IMR-90 (cell line): ENCODE measurements at regions not wholly inside any gene's neighbourhood (a gene's known extent, or its start where the extent isn't known, plus 50 kb on each side); places are given as distances from the start of the nearest gene placed in this dataset.

Experiments
- ATAC-seq: fragments of 200-7000 bp; cut with Tn5 transposase; 2 replicates; pipeline ENCODE4 v1.9.1; 2020; ENCODE audit warnings: low read depth, mild to moderate bottlenecking, moderate library complexity
- BruUV-seq: library from RNA; stranded (reverse); fragments of 400-500 nt; replicated peaks from 2 replicates; lab custom pipeline; 2021; lab: Mats Ljungman, UMichigan
- CTCF ChIA-PET: fragments of 300-600 bp; formaldehyde crosslinking; extraction: SDS; loops from one replicate; lab custom pipeline; 2021; ENCODE audit warnings: antibody characterized with exemption; lab: Yijun Ruan, JAX
- POLR2A ChIA-PET: fragments of 300-600 bp; sonication (Branson Sonifier 250); formaldehyde crosslinking; loops from one replicate; lab custom pipeline; 2022; ENCODE audit warnings: antibody characterized with exemption; ENCODE audit not compliant: unreplicated experiment; lab: Charles Lee
- DNase-seq: peaks from one replicate; pipeline ENCODE4 v3.0.0; 2013
- H2AFZ ChIP-seq: replicated peaks from 2 replicates; pipeline ENCODE3; 2013; ENCODE audit warnings: low read length, mild to moderate bottlenecking; ENCODE audit not compliant: poor library complexity
- H2AK5ac ChIP-seq: 2 replicates; pipeline ENCODE4 v1.6.1; 2013; ENCODE audit warnings: low read depth, low read length, inconsistent platforms
- H2AK9ac ChIP-seq: replicated peaks from 2 replicates; pipeline ENCODE3; 2013; ENCODE audit warnings: mild to moderate bottlenecking, low read depth, low read length, moderate library complexity; ENCODE audit not compliant: poor library complexity
- H2BK120ac ChIP-seq: 2 replicates; pipeline ENCODE4 v1.6.1; 2013; ENCODE audit warnings: low read depth, low read length, inconsistent platforms
- H2BK15ac ChIP-seq: 3 replicates; pipeline ENCODE4 v1.6.1; 2013; ENCODE audit warnings: low read depth, low read length, inconsistent platforms
- H2BK20ac ChIP-seq: 2 replicates; pipeline ENCODE4 v1.6.1; 2013; ENCODE audit warnings: low read depth, mild to moderate bottlenecking, inconsistent platforms, low read length, moderate library complexity
- H2BK5ac ChIP-seq: 2 replicates; pipeline ENCODE4 v1.6.1; 2013; ENCODE audit warnings: mild to moderate bottlenecking, low read depth, low read length, inconsistent platforms; ENCODE audit not compliant: poor library complexity, severe bottlenecking
- H3K14ac ChIP-seq: replicated peaks from 2 replicates; pipeline ENCODE4 v1.6.1; 2013; ENCODE audit warnings: low read depth, low read length, inconsistent platforms
- H3K18ac ChIP-seq: 2 replicates; pipeline ENCODE4 v1.6.1; 2013; ENCODE audit warnings: low read depth, low read length, control low read depth
- H3K23ac ChIP-seq: 2 replicates; pipeline ENCODE4 v1.6.1; 2013; ENCODE audit warnings: low read depth, low read length, inconsistent platforms
- H3K27ac ChIP-seq: 2 replicates; pipeline ENCODE4 v1.5.1; 2013; ENCODE audit warnings: mild to moderate bottlenecking, control low read depth, low read length; ENCODE audit not compliant: insufficient read depth
- H3K27me3 ChIP-seq: 2 replicates; pipeline ENCODE4 v1.6.1; 2013; ENCODE audit warnings: low read length; ENCODE audit not compliant: control insufficient read depth, insufficient read depth
- H3K36me3 ChIP-seq: 2 replicates; pipeline ENCODE4 v1.6.1; 2013; ENCODE audit warnings: low read length, mixed read lengths; ENCODE audit not compliant: control insufficient read depth, insufficient read depth
- H3K4ac ChIP-seq: 2 replicates; pipeline ENCODE4 v1.6.1; 2013; ENCODE audit warnings: low read depth, low read length, inconsistent platforms
- H3K4me1 ChIP-seq: 2 replicates; pipeline ENCODE4 v1.6.1; 2013; ENCODE audit warnings: low read length, mixed read lengths; ENCODE audit not compliant: control insufficient read depth, insufficient read depth
- H3K4me2 ChIP-seq: 2 replicates; pipeline ENCODE4 v1.6.1; 2013; ENCODE audit warnings: low read depth, mild to moderate bottlenecking, control low read depth, low read length, moderate library complexity
- H3K4me3 ChIP-seq: 2 replicates; pipeline ENCODE4 v1.5.1; 2013; ENCODE audit warnings: low read depth, mild to moderate bottlenecking, control low read depth, low read length, moderate library complexity; ENCODE audit not compliant: insufficient read depth
- H3K56ac ChIP-seq: 2 replicates; pipeline ENCODE4 v1.6.1; 2013; ENCODE audit warnings: low read length, inconsistent platforms; ENCODE audit not compliant: insufficient read depth; ENCODE audit errors: extremely low read depth
- H3K79me1 ChIP-seq, 2 experiments: 2 replicates each; pipeline ENCODE4 v1.6.1; 2013; ENCODE audit warnings: low read length in 2 of 2, inconsistent platforms in 1 of 2, low read depth in 1 of 2
- H3K9ac ChIP-seq: 2 replicates; pipeline ENCODE4 v1.6.1; 2013; ENCODE audit warnings: low read depth, low read length, control low read depth
- H3K9me1 ChIP-seq: 2 replicates; pipeline ENCODE4 v1.6.1; 2013; ENCODE audit warnings: low read length, inconsistent platforms; ENCODE audit not compliant: insufficient read depth
- H3K9me3 ChIP-seq: 2 replicates; pipeline ENCODE4 v1.6.1; 2013; ENCODE audit warnings: low read length; ENCODE audit not compliant: control insufficient read depth, insufficient read depth
- H4K20me1 ChIP-seq: 2 replicates; pipeline ENCODE4 v1.6.1; 2013; ENCODE audit warnings: low read length, inconsistent platforms; ENCODE audit not compliant: insufficient read depth
- H4K5ac ChIP-seq: 2 replicates; pipeline ENCODE4 v1.6.1; 2013; ENCODE audit warnings: mild to moderate bottlenecking, low read depth, low read length, control low read depth
- H4K8ac ChIP-seq, 2 experiments: 2 replicates each; pipeline ENCODE4 v1.6.1; 2013; ENCODE audit warnings: low read depth in 2 of 2, low read length in 2 of 2, control low read depth in 1 of 2, inconsistent platforms in 1 of 2
- H4K91ac ChIP-seq: 2 replicates; pipeline ENCODE4 v1.6.1; 2013; ENCODE audit warnings: low read depth, low read length, inconsistent platforms; ENCODE audit not compliant: insufficient read depth
- BHLHE40 ChIP-seq: fragments of 150-350 bp; IDR thresholded peaks from 2 replicates; pipeline ENCODE4 v1.6.1; 2016; ENCODE audit warnings: mild to moderate bottlenecking, low read depth, low read length
- CEBPB ChIP-seq: IDR thresholded peaks from 2 replicates; pipeline ENCODE4 v1.6.1; 2012; ENCODE audit warnings: low read depth, low read length, improper control_type of control experiment
- NFE2L2 ChIP-seq: fragments of 150-350 bp; IDR thresholded peaks from 2 replicates; pipeline ENCODE4 v1.6.1; 2016; ENCODE audit warnings: low read depth, mild to moderate bottlenecking, low read length
- POLR2A ChIP-seq: IDR thresholded peaks from 2 replicates; pipeline ENCODE4 v1.6.1; 2012; ENCODE audit warnings: mild to moderate bottlenecking, low read depth, low read length
- RFX5 ChIP-seq: IDR thresholded peaks from 2 replicates; pipeline ENCODE4 v1.8.0; 2012; ENCODE audit warnings: low read depth, mild to moderate bottlenecking, low read length, moderate library complexity
- WGBS, 2 experiments: methylation state at CpG; one replicate each; pipeline versions ENCODE4 v1.1.5 to v1.1.7; 2013; ENCODE audit warnings: missing lambda C conversion rate in 2 of 2; ENCODE audit not compliant: insufficient read length in 1 of 2; ENCODE audit errors: extremely low coverage in 2 of 2; 5-methylcytosine and 5-hydroxymethylcytosine counted together
- dilution Hi-C: fragments of 300-500 bp; cut with HindIII; formaldehyde crosslinking; loops from one replicate; pipeline ENCODE4 v1.14.3; 2018; ENCODE audit warnings: low sequenced_read_pairs; ENCODE audit not compliant: unreplicated experiment
- in situ Hi-C: fragments of 300-500 bp; cut with MboI; formaldehyde crosslinking; loops from 3 replicates; pipeline ENCODE4 v1.14.3; 2019; ENCODE audit warnings: low sequenced_read_pairs, inconsistent platforms, mixed read lengths
- intact Hi-C: fragments of 100-400 bp; cut with micrococcal nuclease; formaldehyde crosslinking; loops from 2 replicates; pipeline ENCODE4 v1.10.0; 2022

- dilution Hi-C loops (no loop called here), in situ Hi-C loops (no loop called here), intact Hi-C loops (no loop called here)
- 40% methylated on average over 1 of the region's 2 CpGs; no CpG with 5 or more reads in 1 of the 2 experiments for WGBS, 2 experiments
- Histone ChIP-seq H4K5ac (no peak overlapping the region), H3K9ac (no peak overlapping the region), H3K14ac (no peak overlapping the region), H3K79me1 (no peaks in the 10 kb centered on the region), H2BK120ac (no peak overlapping the region), H3K4me3 (no peak overlapping the region), H2BK15ac (no peak overlapping the region), H3K27me3 (peaks cover 4% of the 10 kb centered on the region), H4K91ac (no peak overlapping the region), H2AFZ (no peak overlapping the region), H3K4ac (no peak overlapping the region), H4K8ac (no peak overlapping the region), H3K4me1 (no peaks in the 10 kb centered on the region), H3K56ac (no peak overlapping the region), H3K4me2 (no peak overlapping the region), H2BK20ac (no peak overlapping the region), H4K20me1 (no peaks in the 10 kb centered on the region), H3K9me3 (no peaks in the 10 kb centered on the region), H2AK5ac (no peak overlapping the region), H3K18ac (no peak overlapping the region), H3K23ac (no peak overlapping the region), H2AK9ac (no peak overlapping the region), H2BK5ac (no peak overlapping the region), H3K27ac (no peak overlapping the region), H3K36me3 (no peaks in the 10 kb centered on the region), H3K9me1 (no peaks in the 10 kb centered on the region)
- BruUV-seq: no TSS peak
- CTCF ChIA-PET: no interaction called here
- DNase-seq (no peak), ATAC-seq (no peak)
- POLR2A ChIA-PET: no interaction called here
- TF ChIP-seq CEBPB: no peak
- no peak for TF ChIP-seq BHLHE40
- no peak for TF ChIP-seq RFX5
- TF ChIP-seq POLR2A: no peak
- no peak for TF ChIP-seq NFE2L2
Measured at GRCh38 chr5:36826694-36827093, 49.9 kb upstream of the NIPBL start.
